ENCODE measurements at regions not wholly inside any gene's neighbourhood (a gene's known extent, or its start where the extent isn't known, plus 50 kb on each side); places are given as distances from the start of the nearest gene placed in this dataset.
A peak's percentile ranks its signal among the peaks of the same experiment; 100 is the strongest.

- Histone ChIP-seq H3K9ac (ENCODE audit: low read length) (no peak overlapping the region), H3K36me3 (ENCODE audit: control insufficient read depth in 1 of 2, insufficient read depth in 2 of 2, low read length in 2 of 2) (no peaks in the 10 kb centered on the region), H3K79me2 (ENCODE audit: insufficient read depth, low read length) (no peaks in the 10 kb centered on the region), H2AFZ (ENCODE audit: low read depth, low read length, poor library complexity, severe bottlenecking) (peak overlapping the region; percentile 64), H3K4me2 (ENCODE audit: low read length) (no peak overlapping the region), H3K9me3 (ENCODE audit: control insufficient read depth in 1 of 2, insufficient read depth in 1 of 2, low read depth in 1 of 2, low read length in 2 of 2) (no peaks in the 10 kb centered on the region), H3K4me3 (replicated peaks in 1 of 2; ENCODE audit: low read depth in 1 of 2, low read length in 2 of 2) (no peak overlapping the region), H3K4me1 (ENCODE audit: control insufficient read depth in 1 of 2, insufficient read depth in 2 of 2, low read length in 2 of 2) (no peaks in the 10 kb centered on the region), H4K20me1 (ENCODE audit: insufficient read depth) (no peaks in the 10 kb centered on the region), H3K27ac (ENCODE audit: low read depth, low read length) (no peak overlapping the region), H3K27me3 (ENCODE audit: insufficient read depth, low read length) (no peaks in the 10 kb centered on the region), H3K9me2 (ENCODE audit: insufficient read depth) (no peaks in the 10 kb centered on the region)
- RAD21 ChIA-PET (ENCODE audit: low non-redundant PET in 1 of 2, low total read pairs in 2 of 2, uncharacterized antibody in 2 of 2, unreplicated experiment in 2 of 2): no interaction called here
- ATAC-seq (peak; percentile 84), DNase-seq (ENCODE audit: low read depth, low spot score) (peak; percentile 48)
- POLR2A ChIA-PET: no interaction called here
- no TSS peak for BruUV-seq (replicated peaks)
- intact Hi-C loops (cut with micrococcal nuclease): loop anchor here (1.0 to 5.0 kb wide), 3 partner anchors 248 to 1943 kb away; no protein-coding TSS in a partner anchor
- TF ChIP-seq CEBPB (IDR thresholded peaks at IDR 0.05; ENCODE audit: low read depth): no peak
- no peak for TF ChIP-seq SIN3A (IDR thresholded peaks at IDR 0.05; ENCODE audit: low read depth)
- no peak for TF ChIP-seq SRF (IDR thresholded peaks at IDR 0.05; ENCODE audit: low read depth)
- TF ChIP-seq EGR1 (IDR thresholded peaks at IDR 0.05; ENCODE audit: low read depth): no peak
- TF ChIP-seq EZH2phosphoT487 (IDR thresholded peaks at IDR 0.05; ENCODE audit: borderline replicate concordance): no peak
- TF ChIP-seq RAD21 (IDR thresholded peaks at IDR 0.05; ENCODE audit: low read depth): peak; percentile 60
- peak; percentile 10 to 51 (median 33); a peak in 3 of 6 replicates for TF ChIP-seq CTCF (IDR thresholded peaks at IDR 0.05 in 2 of 3, conservative IDR thresholded peaks at IDR 0.05 in 1 of 3; ENCODE audit: borderline replicate concordance in 1 of 3, insufficient read depth in 1 of 3, low read depth in 2 of 3, low read length in 2 of 3)
- no peak for TF ChIP-seq POLR2AphosphoS5 (IDR thresholded peaks at IDR 0.05; ENCODE audit: low read depth, low read length)
- CTCF ChIA-PET: interaction anchor here (1.6 kb wide), 1 partner anchor 593 kb away, joined by 8 read pairs; no protein-coding TSS in a partner anchor
Observed at GRCh38 chr13:65064967-65065366, 2165.2 kb downstream of the PCDH9 start.

GRCh38 chr13:65063753-65064152, 2166.4 kb downstream of the PCDH9 start:
- no peaks in the 10 kb centered on the region for H4K20me1 ChIP-seq (ENCODE audit: insufficient read depth)
- H3K4me3 ChIP-seq (replicated peaks in 1 of 2; ENCODE audit: low read depth in 1 of 2, low read length in 2 of 2): no peak overlapping the region
- POLR2A ChIA-PET: no interaction called here
- RAD21 ChIA-PET (ENCODE audit: low non-redundant PET in 1 of 2, low total read pairs in 2 of 2, uncharacterized antibody in 2 of 2, unreplicated experiment in 2 of 2): no interaction called here
- H3K9ac ChIP-seq (ENCODE audit: low read length): no peak overlapping the region
- CTCF ChIA-PET: interaction anchor here (1.6 kb wide), 1 partner anchor 592 kb away, joined by 8 read pairs; no protein-coding TSS in a partner anchor
- H3K9me2 ChIP-seq (ENCODE audit: insufficient read depth): no peaks in the 10 kb centered on the region
- no peak overlapping the region for H3K4me2 ChIP-seq (ENCODE audit: low read length)
- no peaks in the 10 kb centered on the region for H3K79me2 ChIP-seq (ENCODE audit: insufficient read depth, low read length)
- intact Hi-C loops (cut with micrococcal nuclease): loop anchor here (5.0 kb wide), 1 partner anchor 246 kb away; no protein-coding TSS in a partner anchor
- no peaks in the 10 kb centered on the region for H3K27me3 ChIP-seq (ENCODE audit: insufficient read depth, low read length)
- no peaks in the 10 kb centered on the region for H3K4me1 ChIP-seq (ENCODE audit: control insufficient read depth in 1 of 2, insufficient read depth in 2 of 2, low read length in 2 of 2)
- ATAC-seq: no peak
- no TSS peak for BruUV-seq (replicated peaks)
- no peak overlapping the region for H3K27ac ChIP-seq (ENCODE audit: low read depth, low read length)
- no peaks in the 10 kb centered on the region for H3K36me3 ChIP-seq (ENCODE audit: control insufficient read depth in 1 of 2, insufficient read depth in 2 of 2, low read length in 2 of 2)
- no peaks in the 10 kb centered on the region for H3K9me3 ChIP-seq (ENCODE audit: control insufficient read depth in 1 of 2, insufficient read depth in 1 of 2, low read depth in 1 of 2, low read length in 2 of 2)
- H2AFZ ChIP-seq (ENCODE audit: low read depth, low read length, poor library complexity, severe bottlenecking): no peak overlapping the region
- DNase-seq (ENCODE audit: low read depth, low spot score): no peak
- no peak for TF ChIP-seq EZH2 (IDR thresholded peaks at IDR 0.05)
- no peak for TF ChIP-seq ZBTB33 (IDR thresholded peaks at IDR 0.05; ENCODE audit: extremely low read depth, insufficient replicate concordance, low read length)
- no peak for TF ChIP-seq SIN3A (IDR thresholded peaks at IDR 0.05; ENCODE audit: low read depth)
- no peak for TF ChIP-seq YY1 (IDR thresholded peaks at IDR 0.05; ENCODE audit: extremely low read depth, insufficient replicate concordance, low read depth, low read length)
- TF ChIP-seq EGR1 (IDR thresholded peaks at IDR 0.05; ENCODE audit: low read depth): no peak
- TF ChIP-seq SRF (IDR thresholded peaks at IDR 0.05; ENCODE audit: low read depth): no peak
- TF ChIP-seq RAD21 (IDR thresholded peaks at IDR 0.05; ENCODE audit: low read depth): no peak
- TF ChIP-seq REST (IDR thresholded peaks at IDR 0.05; ENCODE audit: low read depth): no peak

Measured in HCT116 (cell line).